MM.1S (cell line): ENCODE measurements at regions not wholly inside any gene's neighbourhood (a gene's known extent, or its start where the extent isn't known, plus 50 kb on each side); places are given as distances from the start of the nearest gene placed in this dataset.

Source experiments
- DNase-seq: peaks from one replicate; pipeline ENCODE4 v3.0.0-alpha.2; 2015
- H2AFZ ChIP-seq: fragments of 300-600 bp; sonication (generic); 2 replicates; pipeline ENCODE4 v1.6.0; 2016; ENCODE audit warnings: antibody characterized with exemption, low read length
- H3F3A ChIP-seq: fragments of 300-600 bp; sonication (generic); 2 replicates; pipeline ENCODE4 v1.6.1; 2016; ENCODE audit warnings: mild to moderate bottlenecking, antibody characterized with exemption, low read length, moderate library complexity, mixed read lengths; ENCODE audit not compliant: insufficient read depth
- H3K27ac ChIP-seq: fragments of 300-600 bp; sonication (generic); 2 replicates; pipeline ENCODE4 v1.5.1; 2016; ENCODE audit warnings: mild to moderate bottlenecking, low read length
- H3K27me3 ChIP-seq: fragments of 300-600 bp; sonication (generic); replicated peaks from 2 replicates; pipeline ENCODE4 v1.6.0; 2016; ENCODE audit warnings: low read length; ENCODE audit not compliant: insufficient read depth
- H3K36me3 ChIP-seq: fragments of 300-600 bp; sonication (generic); replicated peaks from 2 replicates; pipeline ENCODE4 v1.6.1; 2016; ENCODE audit warnings: mild to moderate bottlenecking, low read length, mixed read lengths; ENCODE audit not compliant: insufficient read depth
- H3K4me1 ChIP-seq: fragments of 300-600 bp; sonication (generic); 2 replicates; pipeline ENCODE4 v1.6.1; 2016; ENCODE audit warnings: low read length, mixed read lengths
- H3K4me2 ChIP-seq: fragments of 300-600 bp; sonication (generic); 2 replicates; pipeline ENCODE4 v1.6.0; 2016; ENCODE audit warnings: low read depth, low read length
- H3K4me3 ChIP-seq: fragments of 300-600 bp; sonication (generic); 2 replicates; pipeline ENCODE4 v1.5.1; 2016; ENCODE audit warnings: low read length, mixed read lengths
- H3K79me2 ChIP-seq: fragments of 300-600 bp; sonication (generic); 2 replicates; pipeline ENCODE4 v1.6.1; 2016; ENCODE audit warnings: mixed run types, low read length, mixed read lengths
- H3K9ac ChIP-seq: fragments of 300-600 bp; sonication (generic); 2 replicates; pipeline ENCODE4 v1.6.1; 2016; ENCODE audit warnings: low read length, mixed read lengths
- H3K9me2 ChIP-seq: fragments of 300-600 bp; sonication (generic); replicated peaks from 2 replicates; pipeline ENCODE4 v1.6.1; 2016; ENCODE audit warnings: mild to moderate bottlenecking, low read length, mixed read lengths; ENCODE audit not compliant: insufficient read depth
- H3K9me3 ChIP-seq: fragments of 300-600 bp; sonication (generic); replicated peaks from 2 replicates; pipeline ENCODE4 v1.6.1; 2016; ENCODE audit warnings: mild to moderate bottlenecking, low read length, mixed read lengths; ENCODE audit not compliant: insufficient read depth
- H4K20me1 ChIP-seq: fragments of 300-600 bp; sonication (generic); 2 replicates; pipeline ENCODE4 v1.6.1; 2016; ENCODE audit warnings: mild to moderate bottlenecking, low read length, moderate library complexity, mixed read lengths; ENCODE audit not compliant: insufficient read depth
- CTCF ChIP-seq: fragments of 300-600 bp; sonication (generic); IDR thresholded peaks from 2 replicates; pipeline ENCODE4 v1.5.1; 2016; ENCODE audit warnings: antibody characterized with exemption, low read length, mixed read lengths
- EZH2 ChIP-seq: fragments of 300-600 bp; sonication (generic); optimal IDR thresholded peaks from 2 replicates; pipeline ENCODE3; 2017; ENCODE audit warnings: low read depth, mild to moderate bottlenecking, antibody characterized with exemption, low read length, mixed read lengths
- EZH2phosphoT487 ChIP-seq: fragments of 300-600 bp; sonication (generic); IDR thresholded peaks from 2 replicates; pipeline ENCODE4 v1.6.1; 2018; ENCODE audit warnings: antibody characterized with exemption, low read length

GRCh38 chr3:43790060-43790459 is 99.3 kb downstream of the ABHD5 start:
- Histone ChIP-seq H3F3A (no peaks in the 10 kb centered on the region), H2AFZ (no peak overlapping the region), H3K4me3 (no peak overlapping the region), H3K27me3 (no peaks in the 10 kb centered on the region), H3K79me2 (no peaks in the 10 kb centered on the region), H3K9me2 (no peaks in the 10 kb centered on the region), H4K20me1 (no peaks in the 10 kb centered on the region), H3K4me1 (no peaks in the 10 kb centered on the region), H3K36me3 (no peaks in the 10 kb centered on the region), H3K9me3 (no peaks in the 10 kb centered on the region), H3K27ac (no peak overlapping the region), H3K9ac (no peak overlapping the region), H3K4me2 (no peak overlapping the region)
- DNase-seq: no peak
- TF ChIP-seq EZH2phosphoT487 (no peak), CTCF (no peak), EZH2 (no peak)

- no peaks in the 10 kb centered on the region for H3K9me3 ChIP-seq
- no peaks in the 10 kb centered on the region for H3K36me3 ChIP-seq
- H3K4me3 ChIP-seq: no peak overlapping the region
- no peak overlapping the region for H2AFZ ChIP-seq
- no peaks in the 10 kb centered on the region for H3K79me2 ChIP-seq
- no peak for DNase-seq
- H3K4me2 ChIP-seq: no peak overlapping the region
- H3K9me2 ChIP-seq: no peaks in the 10 kb centered on the region
- H3K9ac ChIP-seq: no peak overlapping the region
- H3K27ac ChIP-seq: no peak overlapping the region
- H4K20me1 ChIP-seq: no peaks in the 10 kb centered on the region
- H3F3A ChIP-seq: no peaks in the 10 kb centered on the region
- TF ChIP-seq EZH2phosphoT487 (no peak), CTCF (no peak), EZH2 (no peak)
- H3K4me1 ChIP-seq: no peaks in the 10 kb centered on the region
- H3K27me3 ChIP-seq: no peaks in the 10 kb centered on the region
Observed at GRCh38 chr3:43790476-43790875, 99.7 kb downstream of the ABHD5 start.

GRCh38 chr3:43791246-43791645 is 100.5 kb downstream of the ABHD5 start:
- Histone ChIP-seq H3K79me2 (no peaks in the 10 kb centered on the region), H3K27me3 (no peaks in the 10 kb centered on the region), H3K9ac (no peak overlapping the region), H3K4me1 (no peaks in the 10 kb centered on the region), H4K20me1 (no peaks in the 10 kb centered on the region), H3K36me3 (no peaks in the 10 kb centered on the region), H3F3A (no peaks in the 10 kb centered on the region), H3K9me3 (no peaks in the 10 kb centered on the region), H3K27ac (no peak overlapping the region), H3K4me3 (no peak overlapping the region), H3K4me2 (no peak overlapping the region), H3K9me2 (no peaks in the 10 kb centered on the region), H2AFZ (no peak overlapping the region)
- DNase-seq: no peak
- no peak for TF ChIP-seq CTCF
- TF ChIP-seq EZH2phosphoT487: no peak
- no peak for TF ChIP-seq EZH2

GRCh38 chr3:43792904-43793303 is 102.2 kb downstream of the ABHD5 start:
- no peaks in the 10 kb centered on the region for H3K9me3 ChIP-seq
- no peak for DNase-seq
- no peak overlapping the region for H2AFZ ChIP-seq
- no peaks in the 10 kb centered on the region for H3K36me3 ChIP-seq
- no peak overlapping the region for H3K4me2 ChIP-seq
- H3K79me2 ChIP-seq: no peaks in the 10 kb centered on the region
- H3K27me3 ChIP-seq: no peaks in the 10 kb centered on the region
- H4K20me1 ChIP-seq: no peaks in the 10 kb centered on the region
- H3K4me1 ChIP-seq: no peaks in the 10 kb centered on the region
- no peak overlapping the region for H3K4me3 ChIP-seq
- no peak for TF ChIP-seq CTCF
- H3K9ac ChIP-seq: no peak overlapping the region
- no peaks in the 10 kb centered on the region for H3F3A ChIP-seq
- H3K27ac ChIP-seq: no peak overlapping the region
- H3K9me2 ChIP-seq: no peaks in the 10 kb centered on the region
